Fibroblast of lung (primary cell): ENCODE measurements at regions not wholly inside any gene's neighbourhood (a gene's known extent, or its start where the extent isn't known, plus 50 kb on each side); places are given as distances from the start of the nearest gene placed in this dataset.

Experiments
- DNase-seq, 2 donors: peaks; one replicate each; pipeline versions ENCODE4 v3.0.0 to v3.0.0-alpha.2; 2010; ENCODE audit warnings: low read depth in 2 of 2
- H2AFZ ChIP-seq: 2 replicates; pipeline ENCODE4 v1.5.1; 2012; ENCODE audit warnings: low read length, control low read depth, inconsistent platforms
- H3K27ac ChIP-seq: 2 replicates; pipeline ENCODE4 v1.5.1; 2011; ENCODE audit warnings: low read length, control low read depth; ENCODE audit not compliant: insufficient read depth
- H3K27me3 ChIP-seq: 2 replicates; pipeline ENCODE4 v1.5.1; 2011; ENCODE audit warnings: mild to moderate bottlenecking, low read length; ENCODE audit not compliant: control insufficient read depth, insufficient read depth
- H3K36me3 ChIP-seq: 2 replicates; pipeline ENCODE4 v1.5.1; 2011; ENCODE audit warnings: low read length; ENCODE audit not compliant: control insufficient read depth, insufficient read depth
- H3K4me1 ChIP-seq: 2 replicates; pipeline ENCODE4 v1.5.1; 2011; ENCODE audit warnings: low read length; ENCODE audit not compliant: control insufficient read depth, insufficient read depth; ENCODE audit errors: extremely low read depth
- H3K4me2 ChIP-seq: 2 replicates; pipeline ENCODE4 v1.5.1; 2011; ENCODE audit warnings: low read length, control low read depth; ENCODE audit not compliant: insufficient read depth; ENCODE audit errors: extremely low read depth
- H3K4me3 ChIP-seq, 4 experiments: fragments of 200-600 bp in 1 of 4; sonication (generic) in 1 of 4; replicated peaks in 1 of 4; 2 replicates each; pipeline ENCODE4 v1.5.1; 2011 to 2016; ENCODE audit warnings: low read length in 4 of 4, low read depth in 3 of 4, mild to moderate bottlenecking in 3 of 4, control low read depth in 2 of 4, inconsistent platforms in 1 of 4, mixed read lengths in 1 of 4; ENCODE audit not compliant: insufficient read depth in 1 of 4; ENCODE audit errors: control extremely low read depth in 1 of 4
- H3K79me2 ChIP-seq: 2 replicates; pipeline ENCODE4 v1.5.1; 2012; ENCODE audit warnings: mild to moderate bottlenecking, low read length, inconsistent platforms; ENCODE audit not compliant: control insufficient read depth, insufficient read depth
- H3K9ac ChIP-seq: 2 replicates; pipeline ENCODE4 v1.5.1; 2011; ENCODE audit warnings: mild to moderate bottlenecking, low read length, control low read depth; ENCODE audit not compliant: insufficient read depth
- H3K9me3 ChIP-seq: 2 replicates; pipeline ENCODE4 v1.5.1; 2012; ENCODE audit warnings: low read depth, low read length; ENCODE audit not compliant: control insufficient read depth, insufficient read depth
- H4K20me1 ChIP-seq: 2 replicates; pipeline ENCODE4 v1.5.1; 2011; ENCODE audit warnings: low read length; ENCODE audit not compliant: control insufficient read depth, insufficient read depth; ENCODE audit errors: extremely low read depth
- CTCF ChIP-seq, 2 donors: IDR thresholded peaks in 1 of 2; conservative IDR thresholded peaks in 1 of 2; 1 replicate in 1 of 2; 2 replicates in 1 of 2; pipeline ENCODE4 v1.5.1; 2011 to 2012; ENCODE audit warnings: low read length in 2 of 2, control low read depth in 1 of 2, inconsistent platforms in 1 of 2, low read depth in 1 of 2, mild to moderate bottlenecking in 1 of 2
- EZH2 ChIP-seq: IDR thresholded peaks from 2 replicates; pipeline ENCODE4 v1.5.1; 2012; ENCODE audit warnings: low read length, control low read depth, mild to moderate bottlenecking; ENCODE audit errors: missing control alignments

DNA sequence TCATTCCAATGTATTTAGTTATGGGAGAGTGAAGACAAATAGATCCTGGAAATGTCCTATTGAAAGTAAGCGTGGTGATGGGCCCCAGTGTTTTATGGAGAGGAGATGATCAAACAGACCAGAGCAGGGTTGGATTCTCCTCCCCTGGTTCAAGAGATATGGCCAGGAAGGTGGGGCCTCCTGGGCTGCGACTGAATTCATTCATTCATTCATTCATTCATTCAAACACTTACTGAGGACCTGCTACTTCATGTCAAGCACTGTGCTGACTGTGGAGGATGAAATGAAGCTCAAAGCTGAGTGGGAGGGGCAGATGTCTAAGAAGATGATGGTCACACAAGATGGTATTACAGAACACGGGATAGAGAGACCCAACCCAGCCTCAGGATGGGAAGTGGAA is 71.5 kb upstream of the TNR start:
- Histone ChIP-seq H3K4me3 (no peak overlapping the region), H3K27me3 (no peaks in the 10 kb centered on the region), H3K79me2 (no peaks in the 10 kb centered on the region), H3K27ac (no peak overlapping the region), H4K20me1 (no peaks in the 10 kb centered on the region), H3K4me2 (no peak overlapping the region), H3K36me3 (no peaks in the 10 kb centered on the region), H3K4me1 (no peaks in the 10 kb centered on the region), H2AFZ (no peak overlapping the region), H3K9ac (no peak overlapping the region), H3K9me3 (no peaks in the 10 kb centered on the region)
- no peak for TF ChIP-seq EZH2
- TF ChIP-seq CTCF (conservative IDR thresholded peaks at IDR 0.05 in 1 of 2, IDR thresholded peaks at IDR 0.05 in 1 of 2; ENCODE audit: low read depth in 1 of 2, low read length in 2 of 2), result no peak
- DNase-seq, result no peak

- no peak overlapping the region for H2AFZ ChIP-seq
- H3K36me3 ChIP-seq, result no peaks in the 10 kb centered on the region
- H3K79me2 ChIP-seq, result no peaks in the 10 kb centered on the region
- no peaks in the 10 kb centered on the region for H3K27me3 ChIP-seq
- no peak overlapping the region for H3K4me2 ChIP-seq
- no peaks in the 10 kb centered on the region for H3K4me1 ChIP-seq
- no peak for DNase-seq
- H3K27ac ChIP-seq, result no peak overlapping the region
- H4K20me1 ChIP-seq, result no peaks in the 10 kb centered on the region
- H3K9me3 ChIP-seq, result no peaks in the 10 kb centered on the region
- H3K4me3 ChIP-seq, result no peak overlapping the region
- H3K9ac ChIP-seq, result no peak overlapping the region
- TF ChIP-seq CTCF (conservative IDR thresholded peaks at IDR 0.05 in 1 of 2, IDR thresholded peaks at IDR 0.05 in 1 of 2; ENCODE audit: low read depth in 1 of 2, low read length in 2 of 2) (no peak), EZH2 (no peak)
Observed at GRCh38 chr1:175812936-175813335, 69.5 kb upstream of the TNR start.

GRCh38 chr1:175810305-175810704 is 66.9 kb upstream of the TNR start:
- Histone ChIP-seq H3K4me2 (no peak overlapping the region), H3K27me3 (no peaks in the 10 kb centered on the region), H3K4me1 (no peaks in the 10 kb centered on the region), H4K20me1 (no peaks in the 10 kb centered on the region), H2AFZ (no peak overlapping the region), H3K27ac (no peak overlapping the region), H3K36me3 (no peaks in the 10 kb centered on the region), H3K79me2 (no peaks in the 10 kb centered on the region), H3K9ac (no peak overlapping the region), H3K9me3 (no peaks in the 10 kb centered on the region), H3K4me3 (no peak overlapping the region)
- TF ChIP-seq EZH2 (no peak), CTCF (conservative IDR thresholded peaks at IDR 0.05 in 1 of 2, IDR thresholded peaks at IDR 0.05 in 1 of 2; ENCODE audit: low read depth in 1 of 2, low read length in 2 of 2) (no peak)
- DNase-seq, result no peak
